CD8-positive, alpha-beta memory T cell (primary cell): ENCODE measurements at regions not wholly inside any gene's neighbourhood (a gene's known extent, or its start where the extent isn't known, plus 50 kb on each side); places are given as distances from the start of the nearest gene placed in this dataset.
"Not testable (repeated sequence)": the region's sequence is repeated elsewhere in the genome, so short reads cannot be mapped to it uniquely, and the experiment has no call there.

Experiments
- CTCF ChIA-PET: fragments of 350-600 bp; sonication (Branson Sonifier 250); formaldehyde crosslinking; loops from one replicate; lab custom pipeline; 2021; ENCODE audit warnings: antibody characterized with exemption; lab: Charles Lee
- POLR2A ChIA-PET: fragments of 350-600 bp; sonication (Branson Sonifier 250); formaldehyde crosslinking; loops from one replicate; lab custom pipeline; 2021; ENCODE audit warnings: antibody characterized with exemption; lab: Charles Lee
- DNase-seq, 5 donors: peaks; one replicate each; pipeline versions ENCODE4 v3.0.0 to v3.0.0-alpha.2; 2020 to 2022; ENCODE audit warnings: mixed read lengths in 1 of 5
- H3K27ac ChIP-seq: one replicate; pipeline ENCODE4 v1.7.0; 2013; ENCODE audit warnings: low read depth, mild to moderate bottlenecking, low read length, moderate library complexity
- H3K27me3 ChIP-seq: 2 replicates; pipeline ENCODE4 v1.7.0; 2013; ENCODE audit warnings: low read length, mild to moderate bottlenecking; ENCODE audit not compliant: insufficient read depth, poor library complexity, severe bottlenecking
- H3K36me3 ChIP-seq: 2 replicates; pipeline ENCODE4 v1.7.0; 2013; ENCODE audit warnings: mild to moderate bottlenecking, low read length, moderate library complexity; ENCODE audit not compliant: insufficient read depth
- H3K4me1 ChIP-seq: 2 replicates; pipeline ENCODE4 v1.7.0; 2013; ENCODE audit warnings: mild to moderate bottlenecking, low read length, moderate library complexity; ENCODE audit not compliant: insufficient read depth
- H3K4me3 ChIP-seq: 2 replicates; pipeline ENCODE4 v1.7.0; 2013; ENCODE audit warnings: mild to moderate bottlenecking, low read length
- H3K9me3 ChIP-seq: 2 replicates; pipeline ENCODE4 v1.7.0; 2013; ENCODE audit warnings: mild to moderate bottlenecking, low read length
- H3K27ac Mint-ChIP-seq, 8 donors: one replicate each; pipeline ENCODE4 v1.8.0; 2020 to 2021; ENCODE audit warnings: mixed read lengths in 8 of 8, mild to moderate bottlenecking in 6 of 8, inconsistent platforms in 3 of 8, moderate library complexity in 3 of 8
- H3K27me3 Mint-ChIP-seq, 2 donors: one replicate each; pipeline ENCODE4 v1.8.0; 2020 to 2021; ENCODE audit warnings: mixed read lengths in 2 of 2, mild to moderate bottlenecking in 1 of 2, moderate library complexity in 1 of 2
- H3K36me3 Mint-ChIP-seq, 3 donors: one replicate each; pipeline ENCODE4 v1.8.0; 2020 to 2021; ENCODE audit warnings: mixed read lengths in 3 of 3, inconsistent platforms in 1 of 3, mild to moderate bottlenecking in 1 of 3
- H3K4me1 Mint-ChIP-seq, 3 donors: one replicate each; pipeline ENCODE4 v1.8.0; 2020 to 2021; ENCODE audit warnings: mixed read lengths in 3 of 3, inconsistent platforms in 1 of 3, mild to moderate bottlenecking in 1 of 3
- H3K4me3 Mint-ChIP-seq, 7 donors: one replicate each; pipeline ENCODE4 v1.8.0; 2020 to 2021; ENCODE audit warnings: mixed read lengths in 7 of 7, mild to moderate bottlenecking in 6 of 7, moderate library complexity in 4 of 7, inconsistent platforms in 2 of 7
- H3K9me3 Mint-ChIP-seq, 5 donors: one replicate each; pipeline ENCODE4 v1.8.0; 2020 to 2022; ENCODE audit warnings: mixed read lengths in 5 of 5, mild to moderate bottlenecking in 3 of 5, moderate library complexity in 2 of 5, inconsistent platforms in 1 of 5

DNA sequence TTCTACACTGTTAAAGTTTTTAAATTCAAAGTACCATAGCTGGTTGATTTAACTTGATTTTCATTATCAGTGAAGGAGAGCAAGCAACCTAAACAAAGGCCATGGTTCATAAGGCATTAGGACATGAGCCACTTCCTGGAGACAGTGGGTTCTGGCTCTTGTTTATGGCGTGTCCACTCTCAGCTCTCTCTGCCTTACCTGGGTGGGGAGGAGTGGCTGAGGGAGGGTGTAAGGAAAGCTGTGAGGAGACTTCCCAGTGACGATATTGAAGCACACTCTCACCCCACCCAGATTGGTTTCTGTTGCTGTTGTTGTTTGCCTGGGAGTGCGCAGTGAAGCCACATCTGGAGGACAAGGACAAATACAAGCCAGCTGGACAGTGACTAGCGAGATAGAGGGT lies 365.3 kb upstream of the FZD8 start:
- H3K36me3 Mint-ChIP-seq: no peaks in the 10 kb centered on the region
- Histone ChIP-seq H3K4me1 (no peaks in the 10 kb centered on the region), H3K27ac (no peak overlapping the region), H3K9me3 (no peaks in the 10 kb centered on the region), H3K27me3 (no peaks in the 10 kb centered on the region), H3K36me3 (no peaks in the 10 kb centered on the region), H3K4me3 (no peak overlapping the region)
- POLR2A ChIA-PET: no interaction called here
- no peaks in the 10 kb centered on the region for H3K4me1 Mint-ChIP-seq
- H3K27ac Mint-ChIP-seq: no peak overlapping the region
- H3K27me3 Mint-ChIP-seq: no peaks in the 10 kb centered on the region
- no peak overlapping the region for H3K4me3 Mint-ChIP-seq
- H3K9me3 Mint-ChIP-seq: peaks cover 2 to 12% (median 6%) of the 10 kb centered on the region in 5 donors
- no peak for DNase-seq
- CTCF ChIA-PET: no interaction called here

DNA sequence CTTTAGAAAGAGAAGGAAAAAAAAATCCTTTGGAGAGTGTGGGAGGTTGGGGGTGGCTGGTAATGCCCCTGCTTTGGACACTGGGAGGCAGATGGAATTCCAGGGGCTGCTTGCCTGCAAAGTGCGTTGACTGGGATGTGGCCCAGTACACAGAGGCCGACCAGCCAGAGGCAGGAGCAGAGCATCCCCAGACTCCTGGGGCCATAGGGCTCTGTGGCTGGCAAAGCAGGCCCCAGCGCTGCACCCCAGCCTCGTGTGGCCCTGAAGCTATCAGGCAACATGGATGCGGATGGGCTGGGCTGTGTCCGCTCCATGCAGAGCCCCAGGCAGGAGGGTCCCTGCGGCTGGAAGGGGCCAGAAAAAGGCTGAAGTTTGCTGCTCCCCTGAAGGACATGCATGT lies 361.6 kb upstream of the FZD8 start:
- no peak overlapping the region for H3K27ac ChIP-seq
- peaks cover 4 to 18% (median 7%) of the 10 kb centered on the region in 5 donors for H3K9me3 Mint-ChIP-seq
- H3K4me3 ChIP-seq: no peak overlapping the region
- H3K27ac Mint-ChIP-seq: no peak overlapping the region
- H3K4me3 Mint-ChIP-seq: no peak overlapping the region
- no peaks in the 10 kb centered on the region for H3K36me3 Mint-ChIP-seq
- H3K4me1 ChIP-seq: no peaks in the 10 kb centered on the region
- ChIA-PET POLR2A (no interaction called here), CTCF (no interaction called here)
- H3K36me3 ChIP-seq: no peaks in the 10 kb centered on the region
- no peaks in the 10 kb centered on the region for H3K27me3 Mint-ChIP-seq
- no peak for DNase-seq
- no peaks in the 10 kb centered on the region for H3K4me1 Mint-ChIP-seq
- H3K9me3 ChIP-seq: no peaks in the 10 kb centered on the region
- no peaks in the 10 kb centered on the region for H3K27me3 ChIP-seq

DNA sequence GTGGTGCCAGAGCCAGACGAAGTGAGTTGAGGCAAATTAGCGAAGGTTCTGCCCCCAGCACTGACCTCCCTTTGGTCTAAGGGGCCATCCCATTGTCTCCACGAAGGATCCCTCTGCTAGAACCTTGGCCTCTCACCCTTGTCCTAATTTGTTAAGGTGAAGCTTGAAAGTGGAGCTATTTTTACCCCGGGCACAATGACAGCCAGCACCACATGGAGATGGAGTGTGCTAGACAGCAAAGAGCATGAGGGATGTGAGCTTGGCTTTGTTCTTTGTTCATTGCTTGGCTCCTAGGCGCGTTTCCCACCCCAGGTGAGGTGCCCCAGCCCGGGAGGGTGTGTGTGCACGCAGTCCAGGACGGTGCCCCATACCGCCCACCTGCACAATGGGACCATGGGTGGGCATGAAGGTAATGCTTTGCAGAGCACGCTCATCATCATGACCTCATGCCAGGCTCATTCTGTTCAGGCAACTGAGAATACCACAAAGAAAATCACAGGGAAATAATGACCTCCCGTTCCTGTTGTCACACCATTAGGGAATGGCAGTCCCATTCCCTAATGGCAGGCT lies 361.0 kb upstream of the FZD8 start:
- POLR2A ChIA-PET: no interaction called here

DNA sequence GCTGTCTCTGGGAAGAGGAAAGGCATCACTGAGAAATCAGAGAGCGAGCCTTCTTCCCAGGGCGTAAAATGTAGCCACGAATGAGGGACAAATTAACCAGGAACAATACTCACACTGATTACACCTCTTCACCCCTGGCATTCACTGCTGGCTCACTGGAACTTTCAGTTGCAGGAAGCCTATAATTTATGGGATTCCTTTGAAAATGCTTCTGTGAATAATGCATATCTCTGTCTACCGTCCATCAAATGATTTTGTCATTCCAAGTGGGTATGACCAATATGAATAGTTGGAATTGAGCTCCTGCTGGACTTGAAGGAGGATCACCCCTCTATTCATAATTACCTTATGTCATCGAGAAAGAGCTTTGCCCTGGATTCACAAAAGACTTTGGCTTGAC lies 360.3 kb upstream of the FZD8 start:
- Histone ChIP-seq H3K36me3 (no peaks in the 10 kb centered on the region), H3K27me3 (no peaks in the 10 kb centered on the region), H3K9me3 (no peaks in the 10 kb centered on the region), H3K27ac (no peak overlapping the region), H3K4me3 (no peak overlapping the region), H3K4me1 (no peaks in the 10 kb centered on the region)
- peaks cover 4 to 19% (median 7%) of the 10 kb centered on the region in 5 donors for H3K9me3 Mint-ChIP-seq
- no peak overlapping the region for H3K27ac Mint-ChIP-seq
- H3K27me3 Mint-ChIP-seq: no peaks in the 10 kb centered on the region
- no peaks in the 10 kb centered on the region for H3K36me3 Mint-ChIP-seq
- POLR2A ChIA-PET: no interaction called here
- CTCF ChIA-PET: interaction anchor here (1.1 kb wide), 1 partner anchor 18 kb away, joined by 3 read pairs; no protein-coding TSS in a partner anchor
- no peaks in the 10 kb centered on the region for H3K4me1 Mint-ChIP-seq
- H3K4me3 Mint-ChIP-seq: no peak overlapping the region
- no peak for DNase-seq

More for the DNA sequence above, 361.0 kb upstream of the FZD8 start:
- CTCF ChIA-PET: interaction anchor here (1.1 kb wide), 1 partner anchor 17 kb away, joined by 3 read pairs; no protein-coding TSS in a partner anchor
- Mint-ChIP-seq H3K4me3 (no peak overlapping the region), H3K4me1 (no peaks in the 10 kb centered on the region), H3K27ac (no peak overlapping the region), H3K9me3 (peaks cover 4 to 19% (median 7%) of the 10 kb centered on the region in 5 donors), H3K27me3 (no peaks in the 10 kb centered on the region), H3K36me3 (no peaks in the 10 kb centered on the region)
- Histone ChIP-seq H3K27ac (no peak overlapping the region), H3K36me3 (no peaks in the 10 kb centered on the region), H3K4me1 (no peaks in the 10 kb centered on the region), H3K9me3 (no peaks in the 10 kb centered on the region), H3K27me3 (no peaks in the 10 kb centered on the region), H3K4me3 (no peak overlapping the region)
- no peak for DNase-seq

DNA sequence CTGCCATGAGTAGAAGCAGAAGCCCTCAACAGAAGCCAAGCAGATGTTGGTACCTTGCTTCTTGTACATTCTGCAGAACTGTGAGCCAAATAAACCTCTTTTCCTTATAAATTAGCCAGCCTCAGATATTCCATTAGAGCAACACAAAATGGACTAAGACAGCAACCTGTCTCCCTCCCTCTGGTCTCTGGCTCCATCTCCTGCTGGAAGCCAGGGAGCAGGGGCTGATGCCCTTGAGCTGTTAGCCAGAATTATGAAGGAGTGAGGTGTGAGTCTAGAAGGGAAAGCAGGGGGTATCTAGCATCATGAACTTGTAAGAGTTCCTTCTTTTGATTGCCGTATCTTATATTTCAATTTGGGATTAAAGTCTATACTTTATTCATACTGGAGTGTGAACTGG lies 358.7 kb upstream of the FZD8 start:
- POLR2A ChIA-PET, CTCF ChIA-PET, H3K27ac ChIP-seq, H3K4me1 Mint-ChIP-seq, DNase-seq, H3K4me3 Mint-ChIP-seq, H3K27ac Mint-ChIP-seq, H3K4me3 ChIP-seq, H3K4me1 ChIP-seq, H3K36me3 ChIP-seq, H3K27me3 Mint-ChIP-seq, H3K36me3 Mint-ChIP-seq, H3K9me3 ChIP-seq, H3K27me3 ChIP-seq: not testable (repeated sequence)
- H3K9me3 Mint-ChIP-seq: peaks cover 4 to 17% (median 6%) of the 10 kb centered on the region in 5 donors

DNA sequence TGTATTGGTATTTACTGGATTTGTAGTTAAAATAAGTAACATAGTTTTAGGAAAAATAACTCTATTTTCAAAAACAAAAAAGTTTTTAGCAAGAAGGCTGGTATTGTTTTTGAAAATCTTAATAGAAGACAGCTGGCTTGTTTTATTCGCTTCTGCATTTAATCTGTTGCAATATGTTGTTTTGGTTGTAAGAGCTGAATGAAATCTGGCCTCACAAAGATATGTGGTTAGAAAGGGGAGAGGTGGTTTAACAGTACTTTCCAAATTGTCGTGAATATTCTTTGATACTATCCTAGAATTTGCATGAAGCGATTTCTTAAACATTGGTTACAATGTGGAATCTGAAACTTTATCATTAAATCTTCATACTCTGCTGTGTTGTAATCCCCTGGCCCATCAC lies 355.9 kb upstream of the FZD8 start:
- H3K27me3 ChIP-seq: no peaks in the 10 kb centered on the region
- no peak overlapping the region for H3K4me3 ChIP-seq
- Mint-ChIP-seq H3K27me3 (no peaks in the 10 kb centered on the region), H3K4me1 (no peaks in the 10 kb centered on the region), H3K4me3 (no peak overlapping the region), H3K36me3 (no peaks in the 10 kb centered on the region), H3K27ac (no peak overlapping the region), H3K9me3 (peaks cover 2 to 7% (median 5%) of the 10 kb centered on the region in 5 donors)
- no peaks in the 10 kb centered on the region for H3K36me3 ChIP-seq
- POLR2A ChIA-PET: no interaction called here
- H3K9me3 ChIP-seq: no peaks in the 10 kb centered on the region
- no peak overlapping the region for H3K27ac ChIP-seq
- H3K4me1 ChIP-seq: no peaks in the 10 kb centered on the region
- no peak for DNase-seq
- CTCF ChIA-PET: no interaction called here

DNA sequence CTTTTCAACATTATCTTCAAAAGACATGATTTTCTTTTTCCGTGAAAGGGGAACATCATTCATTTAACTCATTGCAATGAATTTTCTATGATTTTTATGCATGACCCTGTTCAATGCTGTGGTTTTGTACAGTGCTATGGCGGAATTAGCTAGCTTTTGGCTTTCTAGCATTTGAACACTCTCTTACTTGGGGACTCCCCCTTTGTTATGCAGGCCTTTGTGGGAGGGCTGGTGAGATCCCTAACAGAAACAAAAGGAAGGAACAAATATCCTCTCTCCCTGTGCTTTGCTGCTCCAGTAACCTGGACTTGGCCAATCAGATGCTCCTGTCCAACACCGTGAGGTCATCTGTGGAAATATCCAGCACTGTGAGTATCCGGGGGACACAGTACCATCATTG lies 353.4 kb upstream of the FZD8 start:
- CTCF ChIA-PET: no interaction called here
- H3K27me3 ChIP-seq: no peaks in the 10 kb centered on the region
- no peak overlapping the region for H3K4me3 ChIP-seq
- H3K9me3 ChIP-seq: no peaks in the 10 kb centered on the region
- no peak overlapping the region for H3K27ac ChIP-seq
- POLR2A ChIA-PET: no interaction called here
- no peaks in the 10 kb centered on the region for H3K36me3 Mint-ChIP-seq
- no peak overlapping the region for H3K4me3 Mint-ChIP-seq
- no peaks in the 10 kb centered on the region for H3K36me3 ChIP-seq
- H3K27ac Mint-ChIP-seq: no peak overlapping the region
- H3K27me3 Mint-ChIP-seq: no peaks in the 10 kb centered on the region
- no peak for DNase-seq
- H3K4me1 Mint-ChIP-seq: no peaks in the 10 kb centered on the region
- H3K9me3 Mint-ChIP-seq: peaks cover 0 to 5% (median 2%) of the 10 kb centered on the region in 5 donors
- no peaks in the 10 kb centered on the region for H3K4me1 ChIP-seq

DNA sequence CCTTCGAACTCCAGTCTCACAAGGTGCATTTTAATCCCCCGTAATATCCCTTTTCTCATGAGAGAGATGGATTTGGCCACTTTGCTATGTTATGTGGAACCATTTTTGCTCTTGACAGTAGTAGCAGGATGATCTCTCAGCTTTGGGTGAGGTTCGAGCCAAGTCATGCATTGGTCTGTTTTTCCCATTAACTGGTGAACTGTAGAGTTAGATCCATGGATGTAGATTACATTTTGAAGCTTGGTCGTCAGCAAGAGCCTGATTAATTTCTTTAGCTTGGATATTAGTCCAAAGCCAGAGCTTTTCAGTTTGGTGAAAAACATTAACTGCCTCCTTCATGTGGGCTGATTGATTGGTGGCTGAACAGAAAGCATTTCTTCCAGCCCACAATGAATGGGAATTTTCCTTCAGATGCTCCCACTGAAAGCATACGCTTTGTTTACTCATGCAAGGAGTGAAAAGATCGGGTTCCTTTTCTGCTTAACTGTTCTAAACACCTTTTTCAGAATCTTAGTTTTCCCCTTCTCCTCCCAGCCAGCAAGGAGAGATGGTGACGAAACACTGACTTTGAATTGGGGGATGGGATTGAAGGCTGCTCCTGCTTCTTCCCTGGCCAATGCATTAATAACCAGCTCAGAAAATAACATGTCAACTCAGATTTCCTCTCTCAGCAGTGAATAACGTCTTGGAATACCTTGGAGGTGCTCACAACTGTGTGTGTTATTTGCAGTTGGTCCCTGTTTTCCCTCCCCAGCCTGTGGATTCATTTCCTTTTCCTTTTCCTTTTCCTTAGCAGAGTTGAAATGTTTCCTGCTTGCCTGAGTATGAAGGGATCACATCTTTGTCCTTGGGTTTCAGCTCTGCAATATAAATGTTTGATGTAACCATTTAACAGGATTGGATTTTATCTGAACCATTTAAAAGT lies 351.8 kb upstream of the FZD8 start:
- no peak overlapping the region for H3K4me3 ChIP-seq
- no peaks in the 10 kb centered on the region for H3K4me1 ChIP-seq
- Mint-ChIP-seq H3K4me1 (no peaks in the 10 kb centered on the region), H3K27me3 (no peaks in the 10 kb centered on the region), H3K4me3 (no peak overlapping the region), H3K36me3 (no peaks in the 10 kb centered on the region), H3K9me3 (peaks cover 1 to 5% (median 3%) of the 10 kb centered on the region in 5 donors), H3K27ac (no peak overlapping the region)
- H3K27me3 ChIP-seq: no peaks in the 10 kb centered on the region
- POLR2A ChIA-PET: no interaction called here
- H3K9me3 ChIP-seq: no peaks in the 10 kb centered on the region
- no peak for DNase-seq
- no peak overlapping the region for H3K27ac ChIP-seq
- CTCF ChIA-PET: no interaction called here
- H3K36me3 ChIP-seq: no peaks in the 10 kb centered on the region
